ENCODE measurements at regions not wholly inside any gene's neighbourhood (a gene's known extent, or its start where the extent isn't known, plus 50 kb on each side); places are given as distances from the start of the nearest gene placed in this dataset.

GRCh38 chr4:119980456-119980855 lies 86.2 kb downstream of the MAD2L1 start:
- TF ChIP-seq CTCF (conservative IDR thresholded peaks at IDR 0.05 in 1 of 2, IDR thresholded peaks at IDR 0.05 in 1 of 2; ENCODE audit: low read depth in 1 of 2, low read length in 2 of 2), result no peak
- no peak for TF ChIP-seq EZH2 (IDR thresholded peaks at IDR 0.05; ENCODE audit: low read length, missing control alignments)

All from fibroblast of lung (primary cell).